ENCODE measurements at regions not wholly inside any gene's neighbourhood (a gene's known extent, or its start where the extent isn't known, plus 50 kb on each side); places are given as distances from the start of the nearest gene placed in this dataset.
"Not testable (repeated sequence)": the region's sequence is repeated elsewhere in the genome, so short reads cannot be mapped to it uniquely, and the experiment has no call there.

- no peak for DNase-seq
- no peak overlapping the region for H3K27ac ChIP-seq (ENCODE audit: low read length)
- no peaks in the 10 kb centered on the region for H3K4me1 ChIP-seq (ENCODE audit: control insufficient read depth in 1 of 2, extremely low read depth in 1 of 2, insufficient read depth in 2 of 2, low read length in 2 of 2)
- 20% methylated on average over 1 of the region's 1 CpG for WGBS (ENCODE audit: insufficient coverage)
- H3K4me3 Mint-ChIP-seq = no peak overlapping the region
- H3K27me3 ChIP-seq (replicated peaks in 1 of 2; ENCODE audit: control insufficient read depth in 2 of 2, extremely low read depth in 1 of 2, insufficient read depth in 2 of 2, low read length in 1 of 2) = peaks cover 0 to 3% of the 10 kb centered on the region in 2 experiments
- no peaks in the 10 kb centered on the region for H3K9me3 ChIP-seq
- no peak overlapping the region for H3K4me3 ChIP-seq (ENCODE audit: control insufficient read depth in 1 of 2, extremely low read depth in 1 of 2, low read length in 1 of 2)
- ChIA-PET CTCF (no interaction called here), POLR2A (no interaction called here)
- no peak overlapping the region for H3K27ac Mint-ChIP-seq
- peaks cover 0 to 7% of the 10 kb centered on the region in 2 donors for H3K27me3 Mint-ChIP-seq
- no peaks in the 10 kb centered on the region for H3K36me3 ChIP-seq (ENCODE audit: control insufficient read depth in 2 of 2, extremely low read depth in 1 of 2, insufficient read depth in 1 of 2, low read length in 1 of 2)
- ATAC-seq (replicated peaks in 1 of 4) = no peak
- peaks cover 0 to 12% (median 4%) of the 10 kb centered on the region in 3 donors for H3K9me3 Mint-ChIP-seq
- no peaks in the 10 kb centered on the region for H3K4me1 Mint-ChIP-seq
- H3K36me3 Mint-ChIP-seq = no peaks in the 10 kb centered on the region
Measured at GRCh38 chr1:98550076-98550475, 111.4 kb upstream of the SNX7 start.

DNA sequence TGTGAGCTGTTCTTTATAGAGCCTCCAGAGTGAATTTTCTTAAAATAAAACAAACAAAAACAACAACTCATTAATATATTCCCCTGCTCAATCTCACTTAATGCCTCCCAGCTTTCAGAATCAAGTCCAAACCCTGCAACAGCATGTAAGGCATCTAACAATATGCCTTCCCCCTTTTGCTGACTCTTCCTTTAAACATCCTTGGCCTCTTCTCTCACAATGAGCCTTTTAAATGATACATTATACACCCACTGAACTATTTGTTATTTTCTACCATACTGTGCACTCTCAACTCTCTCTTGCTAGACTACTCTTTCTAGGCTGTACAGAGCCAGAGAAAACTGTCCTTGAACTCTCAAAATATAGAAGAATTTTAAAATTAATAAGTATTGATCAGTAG is 115.2 kb upstream of the SNX7 start:
- H3K27ac Mint-ChIP-seq = no peak overlapping the region
- no peaks in the 10 kb centered on the region for H3K9me3 ChIP-seq
- no peaks in the 10 kb centered on the region for H3K36me3 ChIP-seq (ENCODE audit: control insufficient read depth in 2 of 2, extremely low read depth in 1 of 2, insufficient read depth in 1 of 2, low read length in 1 of 2)
- ATAC-seq (replicated peaks in 1 of 4) (no peak), DNase-seq (no peak)
- no peaks in the 10 kb centered on the region for H3K36me3 Mint-ChIP-seq
- ChIA-PET CTCF (interaction anchor here in 1 of 2 donors (0.6 kb wide), 1 partner anchor 9 kb away, joined by 8 read pairs; no protein-coding TSS in a partner anchor), POLR2A (no interaction called here)
- H3K27me3 Mint-ChIP-seq = peaks cover under 1 to 1% of the 10 kb centered on the region in 2 donors
- no peaks in the 10 kb centered on the region for H3K4me1 Mint-ChIP-seq
- no peak overlapping the region for H3K4me3 ChIP-seq (ENCODE audit: control insufficient read depth in 1 of 2, extremely low read depth in 1 of 2, low read length in 1 of 2)
- H3K27me3 ChIP-seq (replicated peaks in 1 of 2; ENCODE audit: control insufficient read depth in 2 of 2, extremely low read depth in 1 of 2, insufficient read depth in 2 of 2, low read length in 1 of 2) = no peaks in the 10 kb centered on the region
- no peak overlapping the region for H3K27ac ChIP-seq (ENCODE audit: low read length)
- H3K4me1 ChIP-seq (ENCODE audit: control insufficient read depth in 1 of 2, extremely low read depth in 1 of 2, insufficient read depth in 2 of 2, low read length in 2 of 2) = no peaks in the 10 kb centered on the region
- no peak overlapping the region for H3K4me3 Mint-ChIP-seq
- H3K9me3 Mint-ChIP-seq = peaks cover 0 to 9% (median 1%) of the 10 kb centered on the region in 3 donors

- ATAC-seq (replicated peaks in 1 of 4) (no peak), DNase-seq (no peak)
- no peaks in the 10 kb centered on the region for H3K4me1 ChIP-seq (ENCODE audit: control insufficient read depth in 1 of 2, extremely low read depth in 1 of 2, insufficient read depth in 2 of 2, low read length in 2 of 2)
- peaks cover 1 to 3% of the 10 kb centered on the region in 2 donors for H3K27me3 Mint-ChIP-seq
- H3K36me3 Mint-ChIP-seq = no peaks in the 10 kb centered on the region
- no peaks in the 10 kb centered on the region for H3K27me3 ChIP-seq (replicated peaks in 1 of 2; ENCODE audit: control insufficient read depth in 2 of 2, extremely low read depth in 1 of 2, insufficient read depth in 2 of 2, low read length in 1 of 2)
- H3K4me3 ChIP-seq (ENCODE audit: control insufficient read depth in 1 of 2, extremely low read depth in 1 of 2, low read length in 1 of 2) = no peak overlapping the region
- H3K9me3 ChIP-seq = no peaks in the 10 kb centered on the region
- CTCF ChIA-PET = no interaction called here
- no CpG with 5 or more reads among the region's 3 CpGs for WGBS (ENCODE audit: insufficient coverage)
- H3K36me3 ChIP-seq (ENCODE audit: control insufficient read depth in 2 of 2, extremely low read depth in 1 of 2, insufficient read depth in 1 of 2, low read length in 1 of 2) = no peaks in the 10 kb centered on the region
- H3K27ac Mint-ChIP-seq = no peak overlapping the region
- POLR2A ChIA-PET = no interaction called here
- no peak overlapping the region for H3K27ac ChIP-seq (ENCODE audit: low read length)
- H3K4me3 Mint-ChIP-seq = no peak overlapping the region
- H3K4me1 Mint-ChIP-seq = no peaks in the 10 kb centered on the region
- peaks cover 0 to 5% (median 5%) of the 10 kb centered on the region in 3 donors for H3K9me3 Mint-ChIP-seq
Measured at GRCh38 chr1:98538106-98538505, 123.4 kb upstream of the SNX7 start.

GRCh38 chr1:98523256-98523655 is 138.3 kb upstream of the SNX7 start:
- ATAC-seq (replicated peaks in 1 of 4) (no peak), DNase-seq (no peak)
- H3K27me3 ChIP-seq (replicated peaks in 1 of 2; ENCODE audit: control insufficient read depth in 2 of 2, extremely low read depth in 1 of 2, insufficient read depth in 2 of 2, low read length in 1 of 2) = no peaks in the 10 kb centered on the region
- ChIA-PET POLR2A (no interaction called here), CTCF (no interaction called here)
- peaks cover 7 to 49% (median 28%) of the 10 kb centered on the region in 3 donors for H3K9me3 Mint-ChIP-seq
- H3K4me3 ChIP-seq (ENCODE audit: control insufficient read depth in 1 of 2, extremely low read depth in 1 of 2, low read length in 1 of 2) = no peak overlapping the region
- no peaks in the 10 kb centered on the region for H3K9me3 ChIP-seq
- no peaks in the 10 kb centered on the region for H3K27me3 Mint-ChIP-seq
- 57% methylated on average over 2 of the region's 4 CpGs for WGBS (ENCODE audit: insufficient coverage)
- no peak overlapping the region for H3K27ac Mint-ChIP-seq
- H3K4me3 Mint-ChIP-seq = no peak overlapping the region
- no peaks in the 10 kb centered on the region for H3K4me1 ChIP-seq (ENCODE audit: control insufficient read depth in 1 of 2, extremely low read depth in 1 of 2, insufficient read depth in 2 of 2, low read length in 2 of 2)
- H3K36me3 ChIP-seq (ENCODE audit: control insufficient read depth in 2 of 2, extremely low read depth in 1 of 2, insufficient read depth in 1 of 2, low read length in 1 of 2) = no peaks in the 10 kb centered on the region
- no peaks in the 10 kb centered on the region for H3K36me3 Mint-ChIP-seq
- no peaks in the 10 kb centered on the region for H3K4me1 Mint-ChIP-seq
- H3K27ac ChIP-seq (ENCODE audit: low read length) = no peak overlapping the region

DNA sequence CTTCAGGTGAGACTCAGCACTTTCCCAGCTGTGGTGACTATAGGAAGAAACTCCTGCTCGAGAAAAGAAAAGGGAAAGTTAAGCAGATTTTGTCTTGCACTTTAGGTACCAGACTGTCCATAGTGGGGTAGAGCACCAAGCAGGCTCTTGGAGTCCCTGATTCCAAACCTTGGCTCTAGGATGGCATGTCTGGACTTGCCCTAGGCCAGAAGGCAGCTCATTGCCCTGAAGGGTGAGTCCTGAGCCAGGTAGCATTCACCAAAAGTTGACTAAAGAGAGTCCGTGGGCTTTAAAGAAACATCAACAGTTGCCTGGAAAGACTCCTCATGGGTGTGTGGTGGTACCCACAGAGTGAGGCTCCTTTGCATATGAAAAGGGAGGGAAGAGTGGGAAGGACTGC is 145.2 kb upstream of the SNX7 start:
- Histone ChIP-seq H3K4me3 (ENCODE audit: control insufficient read depth in 1 of 2, extremely low read depth in 1 of 2, low read length in 1 of 2) (no peak overlapping the region), H3K27ac (ENCODE audit: low read length) (no peak overlapping the region), H3K4me1 (ENCODE audit: control insufficient read depth in 1 of 2, extremely low read depth in 1 of 2, insufficient read depth in 2 of 2, low read length in 2 of 2) (no peaks in the 10 kb centered on the region), H3K9me3 (no peaks in the 10 kb centered on the region), H3K27me3 (replicated peaks in 1 of 2; ENCODE audit: control insufficient read depth in 2 of 2, extremely low read depth in 1 of 2, insufficient read depth in 2 of 2, low read length in 1 of 2) (peaks cover 0 to 2% of the 10 kb centered on the region in 2 experiments), H3K36me3 (ENCODE audit: control insufficient read depth in 2 of 2, extremely low read depth in 1 of 2, insufficient read depth in 1 of 2, low read length in 1 of 2) (no peaks in the 10 kb centered on the region)
- Mint-ChIP-seq H3K27me3 (no peaks in the 10 kb centered on the region), H3K4me1 (no peaks in the 10 kb centered on the region), H3K36me3 (no peaks in the 10 kb centered on the region), H3K9me3 (peaks cover 0 to 18% (median 2%) of the 10 kb centered on the region in 3 donors), H3K4me3 (no peak overlapping the region), H3K27ac (no peak overlapping the region)
- DNase-seq (no peak), ATAC-seq (replicated peaks in 1 of 4) (no peak)
- POLR2A ChIA-PET = no interaction called here
- CTCF ChIA-PET = no interaction called here
- WGBS (ENCODE audit: insufficient coverage) = no CpG with 5 or more reads among the region's 2 CpGs

- POLR2A ChIA-PET = no interaction called here
- Mint-ChIP-seq H3K4me1 (no peaks in the 10 kb centered on the region), H3K9me3 (peaks cover 0 to 20% (median 2%) of the 10 kb centered on the region in 3 donors), H3K36me3 (no peaks in the 10 kb centered on the region), H3K27ac (no peak overlapping the region), H3K27me3 (no peaks in the 10 kb centered on the region), H3K4me3 (no peak overlapping the region)
- Histone ChIP-seq H3K27ac (ENCODE audit: low read length) (no peak overlapping the region), H3K9me3 (no peaks in the 10 kb centered on the region), H3K27me3 (replicated peaks in 1 of 2; ENCODE audit: control insufficient read depth in 2 of 2, extremely low read depth in 1 of 2, insufficient read depth in 2 of 2, low read length in 1 of 2) (peaks cover 0 to 2% of the 10 kb centered on the region in 2 experiments), H3K36me3 (ENCODE audit: control insufficient read depth in 2 of 2, extremely low read depth in 1 of 2, insufficient read depth in 1 of 2, low read length in 1 of 2) (no peaks in the 10 kb centered on the region), H3K4me1 (ENCODE audit: control insufficient read depth in 1 of 2, extremely low read depth in 1 of 2, insufficient read depth in 2 of 2, low read length in 2 of 2) (no peaks in the 10 kb centered on the region), H3K4me3 (ENCODE audit: control insufficient read depth in 1 of 2, extremely low read depth in 1 of 2, low read length in 1 of 2) (no peak overlapping the region)
- no CpG with 5 or more reads among the region's 1 CpG for WGBS (ENCODE audit: insufficient coverage)
- DNase-seq (no peak), ATAC-seq (replicated peaks in 1 of 4) (no peak)
- CTCF ChIA-PET = no interaction called here
Measured at GRCh38 chr1:98515744-98516143, 145.8 kb upstream of the SNX7 start.

- H3K9me3 ChIP-seq; DNase-seq; H3K4me3 Mint-ChIP-seq; POLR2A ChIA-PET; H3K36me3 ChIP-seq (ENCODE audit: control insufficient read depth in 2 of 2, extremely low read depth in 1 of 2, insufficient read depth in 1 of 2, low read length in 1 of 2); H3K27ac ChIP-seq (ENCODE audit: low read length); H3K27ac Mint-ChIP-seq; H3K27me3 ChIP-seq (replicated peaks in 1 of 2; ENCODE audit: control insufficient read depth in 2 of 2, extremely low read depth in 1 of 2, insufficient read depth in 2 of 2, low read length in 1 of 2); H3K4me1 Mint-ChIP-seq; H3K27me3 Mint-ChIP-seq; H3K36me3 Mint-ChIP-seq; ATAC-seq (replicated peaks in 1 of 4); H3K4me3 ChIP-seq (ENCODE audit: control insufficient read depth in 1 of 2, extremely low read depth in 1 of 2, low read length in 1 of 2); H3K4me1 ChIP-seq (ENCODE audit: control insufficient read depth in 1 of 2, extremely low read depth in 1 of 2, insufficient read depth in 2 of 2, low read length in 2 of 2); CTCF ChIA-PET: not testable (repeated sequence)
- H3K9me3 Mint-ChIP-seq = peaks cover 0 to 22% (median 2%) of the 10 kb centered on the region in 3 donors
- WGBS (ENCODE audit: insufficient coverage) = 96% methylated on average over 3 of the region's 27 CpGs
Measured at GRCh38 chr1:98512216-98512615, 149.3 kb upstream of the SNX7 start.
